Peyer's patch (tissue), 4 donors: ENCODE measurements at regions not wholly inside any gene's neighbourhood (a gene's known extent, or its start where the extent isn't known, plus 50 kb on each side); places are given as distances from the start of the nearest gene placed in this dataset.

ENCODE experiments used
- DNase-seq, 3 donors: peaks; one replicate each; pipeline ENCODE4 v3.0.0-alpha.2; 2017 to 2019
- H3K27ac ChIP-seq, 4 donors: fragments of 200-600 bp; sonication (generic); one replicate each; pipeline ENCODE4 v1.5.1; 2016 to 2019
- H3K27me3 ChIP-seq, 2 donors: fragments of 200-600 bp; sonication (generic); one replicate each; pipeline ENCODE4 v1.5.1; 2019
- H3K36me3 ChIP-seq, 3 donors: fragments of 200-600 bp; sonication (generic); one replicate each; pipeline ENCODE4 v1.5.1; 2016 to 2019
- H3K4me1 ChIP-seq, 4 donors: fragments of 200-600 bp; sonication (generic); one replicate each; pipeline ENCODE4 v1.5.1; 2016 to 2019
- H3K4me3 ChIP-seq, 4 donors: fragments of 200-600 bp; sonication (generic); 1 replicate in 3 of 4; 2 replicates in 1 of 4; pipeline ENCODE4 v1.5.1; 2016 to 2019; ENCODE audit warnings: mild to moderate bottlenecking in 1 of 4
- H3K9me3 ChIP-seq, 4 donors: fragments of 200-600 bp; sonication (generic); one replicate each; pipeline ENCODE4 v1.5.1; 2016 to 2019; ENCODE audit warnings: mild to moderate bottlenecking in 1 of 4
- POLR2A ChIP-seq, 2 donors: fragments of 450-650 bp; IDR thresholded peaks; one replicate each; pipeline ENCODE4 v1.5.1; 2017; ENCODE audit warnings: antibody characterized with exemption in 2 of 2, mild to moderate bottlenecking in 2 of 2, moderate library complexity in 2 of 2
- TF ChIP-seq, protein P1 (sequence below), 6 experiments: fragments of 450-650 bp in 4 of 6; fragments of 200-600 bp in 2 of 6; sonication (generic) in 1 of 6; IDR thresholded peaks; one replicate each; pipeline ENCODE4 v1.5.1; 2017 to 2019; ENCODE audit warnings: antibody characterized with exemption in 6 of 6, mild to moderate bottlenecking in 3 of 6, moderate library complexity in 1 of 6

DNA sequence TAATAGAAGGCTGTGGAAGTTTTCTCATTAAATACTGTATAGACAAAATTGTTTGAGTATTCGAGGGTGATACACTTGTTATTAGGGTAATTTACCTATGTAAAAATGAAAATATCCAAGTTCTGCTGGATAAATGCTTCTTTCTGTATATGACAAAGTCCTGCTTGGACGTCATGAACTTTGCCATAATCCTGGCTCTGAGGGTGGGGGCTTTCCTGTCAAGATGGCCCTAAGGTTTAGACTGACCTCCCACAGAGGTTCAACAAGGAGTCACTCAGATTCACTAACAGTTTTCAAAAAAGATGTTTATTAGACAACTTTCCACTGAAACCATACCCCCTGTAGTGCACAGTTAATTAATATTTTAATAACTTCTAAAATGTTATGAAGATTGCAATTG is 52.5 kb upstream of the NABP1 start:
- TF ChIP-seq POLR2A (IDR thresholded peaks at IDR 0.05), result no peak
- TF ChIP-seq, protein P1, sequence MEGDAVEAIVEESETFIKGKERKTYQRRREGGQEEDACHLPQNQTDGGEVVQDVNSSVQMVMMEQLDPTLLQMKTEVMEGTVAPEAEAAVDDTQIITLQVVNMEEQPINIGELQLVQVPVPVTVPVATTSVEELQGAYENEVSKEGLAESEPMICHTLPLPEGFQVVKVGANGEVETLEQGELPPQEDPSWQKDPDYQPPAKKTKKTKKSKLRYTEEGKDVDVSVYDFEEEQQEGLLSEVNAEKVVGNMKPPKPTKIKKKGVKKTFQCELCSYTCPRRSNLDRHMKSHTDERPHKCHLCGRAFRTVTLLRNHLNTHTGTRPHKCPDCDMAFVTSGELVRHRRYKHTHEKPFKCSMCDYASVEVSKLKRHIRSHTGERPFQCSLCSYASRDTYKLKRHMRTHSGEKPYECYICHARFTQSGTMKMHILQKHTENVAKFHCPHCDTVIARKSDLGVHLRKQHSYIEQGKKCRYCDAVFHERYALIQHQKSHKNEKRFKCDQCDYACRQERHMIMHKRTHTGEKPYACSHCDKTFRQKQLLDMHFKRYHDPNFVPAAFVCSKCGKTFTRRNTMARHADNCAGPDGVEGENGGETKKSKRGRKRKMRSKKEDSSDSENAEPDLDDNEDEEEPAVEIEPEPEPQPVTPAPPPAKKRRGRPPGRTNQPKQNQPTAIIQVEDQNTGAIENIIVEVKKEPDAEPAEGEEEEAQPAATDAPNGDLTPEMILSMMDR (IDR thresholded peaks at IDR 0.05), result no peak
- H3K27ac ChIP-seq, result no peak overlapping the region

DNA sequence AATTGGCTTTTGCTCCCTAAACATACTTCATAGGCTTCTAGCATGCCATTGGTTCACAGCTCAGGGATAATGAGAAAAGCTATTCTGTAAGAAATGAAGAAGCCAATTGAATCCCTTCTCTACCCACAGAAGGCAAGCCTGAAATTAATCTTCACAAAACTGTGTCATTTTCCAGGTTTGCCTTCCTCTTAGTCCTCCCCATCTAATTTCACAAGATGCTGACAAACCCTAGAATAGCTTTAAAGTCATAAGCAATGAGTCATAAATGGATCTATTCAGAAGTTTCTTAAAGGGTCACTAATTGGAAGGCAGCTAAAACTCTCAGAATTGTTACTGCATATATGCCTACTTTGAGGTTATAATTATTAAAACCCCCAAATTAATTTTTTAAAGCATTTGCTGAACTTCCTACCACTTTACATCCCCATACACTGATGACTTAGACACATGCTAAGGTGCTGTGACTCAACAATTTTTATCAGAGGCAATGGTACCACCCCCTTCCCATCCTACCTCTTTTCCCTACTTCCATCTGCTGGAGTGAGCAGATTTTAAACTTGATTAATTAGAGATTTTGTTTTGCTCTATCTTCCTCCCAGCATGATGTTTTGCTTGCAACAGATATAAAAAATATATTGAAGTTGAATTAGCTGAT is 51.3 kb upstream of the NABP1 start:
- Histone ChIP-seq H3K27ac (no peak overlapping the region), H3K27me3 (no peaks in the 10 kb centered on the region), H3K9me3 (no peaks in the 10 kb centered on the region), H3K4me3 (no peak overlapping the region), H3K36me3 (no peaks in the 10 kb centered on the region), H3K4me1 (no peaks in the 10 kb centered on the region)
- TF ChIP-seq POLR2A (IDR thresholded peaks at IDR 0.05), result no peak
- TF ChIP-seq, protein P1 (IDR thresholded peaks at IDR 0.05), result no peak
- no peak for DNase-seq

More for the DNA sequence above, 52.5 kb upstream of the NABP1 start:
- no peaks in the 10 kb centered on the region for H3K36me3 ChIP-seq
- no peaks in the 10 kb centered on the region for H3K4me1 ChIP-seq
- no peaks in the 10 kb centered on the region for H3K9me3 ChIP-seq
- no peak for DNase-seq
- no peaks in the 10 kb centered on the region for H3K27me3 ChIP-seq
- no peak overlapping the region for H3K4me3 ChIP-seq

DNA sequence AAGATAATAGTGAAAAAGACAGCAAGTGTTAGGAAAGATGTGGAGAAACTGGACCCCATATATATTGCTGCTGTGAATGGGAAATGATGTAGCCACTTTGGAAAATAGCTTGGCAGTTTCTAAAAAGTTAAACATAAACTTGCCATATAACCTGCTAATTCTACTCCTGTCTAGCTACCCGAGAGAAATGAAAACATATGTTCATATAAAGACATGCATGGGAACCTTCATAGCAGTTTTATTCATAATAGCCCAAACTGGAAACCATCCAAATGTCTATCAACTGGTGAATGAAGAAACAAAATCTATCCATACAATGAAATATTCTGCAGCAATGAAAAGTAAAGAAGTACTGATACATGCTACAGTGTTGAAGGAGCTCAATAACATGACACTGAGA is 50.4 kb upstream of the NABP1 start:
- TF ChIP-seq POLR2A (IDR thresholded peaks at IDR 0.05), result no peak
- TF ChIP-seq, protein P1 (IDR thresholded peaks at IDR 0.05), result no peak
- Histone ChIP-seq H3K4me1 (no peaks in the 10 kb centered on the region), H3K4me3 (no peak overlapping the region), H3K27ac (no peak overlapping the region), H3K27me3 (no peaks in the 10 kb centered on the region), H3K9me3 (no peaks in the 10 kb centered on the region), H3K36me3 (no peaks in the 10 kb centered on the region)
- no peak for DNase-seq
